ENCODE measurements at regions not wholly inside any gene's neighbourhood (a gene's known extent, or its start where the extent isn't known, plus 50 kb on each side); places are given as distances from the start of the nearest gene placed in this dataset.
"Not testable (repeated sequence)": the region's sequence is repeated elsewhere in the genome, so short reads cannot be mapped to it uniquely, and the experiment has no call there.

GRCh38 chr3:132084982-132085381 lies 50.2 kb upstream of the CPNE4 start:
- DNase-seq (ENCODE audit: low read depth in 3 of 3) = no peak

- no peak for DNase-seq (ENCODE audit: low read depth in 3 of 3)
Observed at GRCh38 chr3:132087356-132087755, 52.5 kb upstream of the CPNE4 start.

- no peak for DNase-seq (ENCODE audit: low read depth in 3 of 3)
Observed at GRCh38 chr3:132088291-132088690, 53.5 kb upstream of the CPNE4 start.

- no peak for DNase-seq (ENCODE audit: low read depth in 3 of 3)
Observed at GRCh38 chr3:132090921-132091320, 56.1 kb upstream of the CPNE4 start.

GRCh38 chr3:132116601-132117000 lies 81.8 kb upstream of the CPNE4 start:
- no peak for DNase-seq (ENCODE audit: low read depth in 3 of 3)

GRCh38 chr3:132117642-132118041 lies 82.8 kb upstream of the CPNE4 start:
- DNase-seq (ENCODE audit: low read depth in 3 of 3) = no peak

GRCh38 chr3:132119531-132119930 lies 84.7 kb upstream of the CPNE4 start:
- DNase-seq (ENCODE audit: low read depth in 3 of 3) = no peak

- no peak for DNase-seq (ENCODE audit: low read depth in 3 of 3)
Observed at GRCh38 chr3:132124096-132124495, 89.3 kb upstream of the CPNE4 start.

GRCh38 chr3:132124651-132125284 lies 90.0 kb upstream of the CPNE4 start:
- DNase-seq (ENCODE audit: low read depth in 3 of 3) = no peak

GRCh38 chr3:132134611-132135010 lies 99.8 kb upstream of the CPNE4 start:
- no peak for DNase-seq (ENCODE audit: low read depth in 3 of 3)

- no peak for DNase-seq (ENCODE audit: low read depth in 3 of 3)
Observed at GRCh38 chr3:132135628-132136333, 101.0 kb upstream of the CPNE4 start.

- DNase-seq (ENCODE audit: low read depth in 3 of 3) = no peak
Observed at GRCh38 chr3:132136334-132136716, 101.5 kb upstream of the CPNE4 start.

GRCh38 chr3:132136902-132137301 lies 102.1 kb upstream of the CPNE4 start:
- DNase-seq (ENCODE audit: low read depth in 3 of 3) = not testable (repeated sequence)

- DNase-seq (ENCODE audit: low read depth in 3 of 3) = no peak
Observed at GRCh38 chr3:132145833-132146232, 111.0 kb upstream of the CPNE4 start.

- no peak for DNase-seq (ENCODE audit: low read depth in 3 of 3)
Observed at GRCh38 chr3:132154619-132155018, 119.8 kb upstream of the CPNE4 start.

GRCh38 chr3:132159145-132159544 lies 124.3 kb upstream of the CPNE4 start:
- no peak for DNase-seq (ENCODE audit: low read depth in 3 of 3)

- no peak for DNase-seq (ENCODE audit: low read depth in 3 of 3)
Observed at GRCh38 chr3:132160198-132160597, 125.4 kb upstream of the CPNE4 start.

- no peak for DNase-seq (ENCODE audit: low read depth in 3 of 3)
Observed at GRCh38 chr3:132161608-132162007, 126.8 kb upstream of the CPNE4 start.

- no peak for DNase-seq (ENCODE audit: low read depth in 3 of 3)
Observed at GRCh38 chr3:132164469-132165092, 129.8 kb upstream of the CPNE4 start.

GRCh38 chr3:132167870-132168269 lies 133.1 kb upstream of the CPNE4 start:
- no peak for DNase-seq (ENCODE audit: low read depth in 3 of 3)

- no peak for DNase-seq (ENCODE audit: low read depth in 3 of 3)
Observed at GRCh38 chr3:132174500-132174899, 139.7 kb upstream of the CPNE4 start.

GRCh38 chr3:132180337-132180791 lies 136.8 kb upstream of the ACP3 start:
- no peak for DNase-seq (ENCODE audit: low read depth in 3 of 3)

GRCh38 chr3:132183811-132184210 lies 133.4 kb upstream of the ACP3 start:
- DNase-seq (ENCODE audit: low read depth in 3 of 3) = no peak
